HG03378 (cell line): ENCODE measurements at regions not wholly inside any gene's neighbourhood (a gene's known extent, or its start where the extent isn't known, plus 50 kb on each side); places are given as distances from the start of the nearest gene placed in this dataset.

Experiments
- ATAC-seq: cut with Tn5 transposase; IDR thresholded peaks from one replicate; pipeline ENCODE4 v1.9.1; 2021; ENCODE audit warnings: mild to moderate bottlenecking, moderate library complexity; ENCODE audit not compliant: unreplicated experiment

GRCh38 chr2:150985741-150986140, 275.9 kb downstream of the RBM43 start:
- no peak for ATAC-seq

GRCh38 chr2:150983314-150983897, 278.3 kb downstream of the RBM43 start:
- no peak for ATAC-seq

GRCh38 chr2:150981826-150982225, 279.8 kb downstream of the RBM43 start:
- ATAC-seq, result no peak

- no peak for ATAC-seq
Measured at GRCh38 chr2:150978053-150978452, 283.6 kb downstream of the RBM43 start.

- ATAC-seq, result no peak
Measured at GRCh38 chr2:150977296-150977695, 284.4 kb downstream of the RBM43 start.

GRCh38 chr2:150976604-150977003, 285.1 kb downstream of the RBM43 start:
- no peak for ATAC-seq

- no peak for ATAC-seq
Measured at GRCh38 chr2:150974864-150975263, 286.8 kb downstream of the RBM43 start.

- no peak for ATAC-seq
Measured at GRCh38 chr2:150974234-150974633, 287.4 kb downstream of the RBM43 start.

- no peak for ATAC-seq
Measured at GRCh38 chr2:150971910-150972309, 289.8 kb downstream of the RBM43 start.

GRCh38 chr2:150963336-150963735, 298.3 kb downstream of the RBM43 start:
- ATAC-seq, result no peak

- ATAC-seq, result no peak
Measured at GRCh38 chr2:150955231-150955630, 306.4 kb downstream of the RBM43 start.

GRCh38 chr2:150946831-150947230, 314.8 kb downstream of the RBM43 start:
- no peak for ATAC-seq

- ATAC-seq, result peak; percentile 68
Measured at GRCh38 chr2:150944315-150944714, 317.3 kb downstream of the RBM43 start.

GRCh38 chr2:150939087-150939486, 322.6 kb downstream of the RBM43 start:
- no peak for ATAC-seq

GRCh38 chr2:150938527-150938926, 323.1 kb downstream of the RBM43 start:
- no peak for ATAC-seq

GRCh38 chr2:150937030-150937429, 324.6 kb downstream of the RBM43 start:
- ATAC-seq, result no peak

- no peak for ATAC-seq
Measured at GRCh38 chr2:150931451-150931850, 330.2 kb downstream of the RBM43 start.

GRCh38 chr2:150925611-150926010, 336.1 kb downstream of the RBM43 start:
- no peak for ATAC-seq

- ATAC-seq, result no peak
Measured at GRCh38 chr2:150924878-150925277, 336.8 kb downstream of the RBM43 start.

- no peak for ATAC-seq
Measured at GRCh38 chr2:150919901-150920300, 341.8 kb downstream of the RBM43 start.

GRCh38 chr2:150917961-150918713, 343.5 kb downstream of the RBM43 start:
- no peak for ATAC-seq
